ENCODE measurements at regions not wholly inside any gene's neighbourhood (a gene's known extent, or its start where the extent isn't known, plus 50 kb on each side); places are given as distances from the start of the nearest gene placed in this dataset.

DNA sequence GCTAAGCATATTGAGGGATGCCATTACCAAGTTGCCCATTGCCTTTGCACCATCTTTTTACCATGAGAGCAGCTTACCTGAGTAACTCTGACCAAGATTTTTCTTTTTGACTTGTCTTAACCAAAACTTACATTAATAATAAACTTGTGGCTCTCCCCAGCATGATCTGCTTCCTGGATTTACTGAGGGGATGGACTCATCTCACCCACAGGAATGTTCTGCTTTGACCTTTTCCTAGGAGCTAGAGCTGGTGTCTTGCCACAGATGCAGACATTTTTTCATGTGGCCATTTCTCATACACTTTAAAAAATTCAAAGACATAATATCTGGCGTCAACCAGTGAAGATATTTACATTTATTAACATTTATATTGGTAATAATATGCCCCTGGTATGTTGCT, 79.2 kb upstream of the EFHC2 start:
- TF ChIP-seq CTCF (conservative IDR thresholded peaks at IDR 0.05 in 1 of 2, IDR thresholded peaks at IDR 0.05 in 1 of 2; ENCODE audit: extremely low read depth in 1 of 2, insufficient read depth in 1 of 2, low read depth in 1 of 2, low read length in 2 of 2) (no peak), EZH2 (IDR thresholded peaks at IDR 0.05; ENCODE audit: borderline replicate concordance, low read length) (no peak)
